Esophagus squamous epithelium (tissue), 5 donors: ENCODE measurements at regions not wholly inside any gene's neighbourhood (a gene's known extent, or its start where the extent isn't known, plus 50 kb on each side); places are given as distances from the start of the nearest gene placed in this dataset.

Experiments
- DNase-seq: peaks from one replicate; lab custom pipeline; 2025; lab: John Stamatoyannopoulos, UW
- H3K27ac ChIP-seq, 4 donors: fragments of 200-600 bp; sonication (generic); one replicate each; pipeline ENCODE4 v1.5.1; 2016 to 2019; ENCODE audit warnings: mild to moderate bottlenecking in 1 of 4
- H3K27me3 ChIP-seq, 4 donors: fragments of 200-600 bp; sonication (generic); 1 replicate in 3 of 4; 2 replicates in 1 of 4; pipeline versions ENCODE4 v1.5.1 to v1.6.0; 2017 to 2021; ENCODE audit warnings: antibody characterized with exemption in 1 of 4
- H3K36me3 ChIP-seq, 3 donors: fragments of 200-600 bp; sonication (generic); one replicate each; pipeline ENCODE4 v1.5.1; 2016 to 2019
- H3K4me1 ChIP-seq, 3 donors: fragments of 200-600 bp; sonication (generic); one replicate each; pipeline ENCODE4 v1.5.1; 2017 to 2019
- H3K4me3 ChIP-seq, 4 donors: fragments of 200-600 bp; sonication (generic); 1 replicate in 3 of 4; 2 replicates in 1 of 4; pipeline ENCODE4 v1.5.1; 2016 to 2019; ENCODE audit warnings: mild to moderate bottlenecking in 2 of 4, moderate library complexity in 1 of 4
- H3K9me3 ChIP-seq, 3 donors: fragments of 200-600 bp; sonication (generic); one replicate each; pipeline ENCODE4 v1.5.1; 2016 to 2019
- CTCF ChIP-seq, 6 experiments: fragments of 450-650 bp in 4 of 6; fragments of 200-600 bp in 2 of 6; sonication (generic) in 2 of 6; IDR thresholded peaks; one replicate each; pipeline ENCODE4 v1.5.1; 2016 to 2019; ENCODE audit warnings: antibody characterized with exemption in 6 of 6, mild to moderate bottlenecking in 4 of 6, moderate library complexity in 4 of 6
- POLR2A ChIP-seq, 4 donors: fragments of 450-650 bp; IDR thresholded peaks; one replicate each; pipeline ENCODE4 v1.6.1; 2017; ENCODE audit warnings: antibody characterized with exemption in 4 of 4, mild to moderate bottlenecking in 4 of 4, moderate library complexity in 3 of 4
- WGBS, 2 donors: methylation state at CpG; one replicate each; pipeline ENCODE4 v1.1.5; 2018; 5-methylcytosine and 5-hydroxymethylcytosine counted together
- intact Hi-C: fragments of 100-400 bp; cut with DNase I; formaldehyde crosslinking; loops from one replicate; pipeline ENCODE4 v1.15.0; 2022
- donor health status: DM: yes; HTN: yes; CAD: no.

GRCh38 chr9:81156381-81156780 is 533.0 kb downstream of the TLE1 start:
- intact Hi-C loops = no loop called here
- no peak overlapping the region for H3K27ac ChIP-seq
- no peak overlapping the region for H3K4me3 ChIP-seq
- DNase-seq = no peak
- no peaks in the 10 kb centered on the region for H3K36me3 ChIP-seq
- no peaks in the 10 kb centered on the region for H3K9me3 ChIP-seq
- TF ChIP-seq CTCF (IDR thresholded peaks at IDR 0.05) (no peak), POLR2A (IDR thresholded peaks at IDR 0.05) (no peak)
- H3K4me1 ChIP-seq = no peaks in the 10 kb centered on the region
- no peaks in the 10 kb centered on the region for H3K27me3 ChIP-seq

GRCh38 chr9:81150016-81150625 is 539.2 kb downstream of the TLE1 start:
- Histone ChIP-seq H3K27ac (no peak overlapping the region), H3K9me3 (no peaks in the 10 kb centered on the region), H3K4me1 (no peaks in the 10 kb centered on the region), H3K36me3 (no peaks in the 10 kb centered on the region), H3K27me3 (no peaks in the 10 kb centered on the region), H3K4me3 (no peak overlapping the region)
- no peak for DNase-seq
- TF ChIP-seq POLR2A (IDR thresholded peaks at IDR 0.05) = no peak
- no peak for TF ChIP-seq CTCF (IDR thresholded peaks at IDR 0.05)
- WGBS, 2 donors = 17 to 22% methylated on average over 2 of the region's 2 CpGs
- intact Hi-C loops = no loop called here

GRCh38 chr9:81146684-81147337 is 542.5 kb downstream of the TLE1 start:
- DNase-seq = no peak

GRCh38 chr9:81146241-81146640 is 543.1 kb downstream of the TLE1 start:
- TF ChIP-seq POLR2A (IDR thresholded peaks at IDR 0.05) (no peak), CTCF (IDR thresholded peaks at IDR 0.05) (no peak)
- 23 to 37% methylated on average over 3 of the region's 3 CpGs for WGBS, 2 donors
- no peaks in the 10 kb centered on the region for H3K36me3 ChIP-seq
- intact Hi-C loops = no loop called here
- H3K9me3 ChIP-seq = no peaks in the 10 kb centered on the region
- H3K4me3 ChIP-seq = no peak overlapping the region
- DNase-seq = no peak
- H3K4me1 ChIP-seq = no peaks in the 10 kb centered on the region
- H3K27ac ChIP-seq = no peak overlapping the region
- no peaks in the 10 kb centered on the region for H3K27me3 ChIP-seq

More at GRCh38 chr9:81146684-81147337, 542.5 kb downstream of the TLE1 start:
- TF ChIP-seq CTCF (IDR thresholded peaks at IDR 0.05) (no peak), POLR2A (IDR thresholded peaks at IDR 0.05) (no peak)
- Histone ChIP-seq H3K36me3 (no peaks in the 10 kb centered on the region), H3K4me1 (no peaks in the 10 kb centered on the region), H3K4me3 (no peak overlapping the region), H3K9me3 (no peaks in the 10 kb centered on the region), H3K27ac (no peak overlapping the region), H3K27me3 (no peaks in the 10 kb centered on the region)
- intact Hi-C loops = no loop called here
- WGBS, 2 donors = 56 to 64% methylated on average over 4 of the region's 4 CpGs

- intact Hi-C loops = no loop called here
- H3K4me1 ChIP-seq = no peaks in the 10 kb centered on the region
- 74 to 79% methylated on average over 10 of the region's 10 CpGs for WGBS, 2 donors
- no peak for TF ChIP-seq POLR2A (IDR thresholded peaks at IDR 0.05)
- TF ChIP-seq CTCF (IDR thresholded peaks at IDR 0.05) = no peak
- H3K4me3 ChIP-seq = no peak overlapping the region
- no peak overlapping the region for H3K27ac ChIP-seq
- no peaks in the 10 kb centered on the region for H3K9me3 ChIP-seq
- no peaks in the 10 kb centered on the region for H3K36me3 ChIP-seq
- H3K27me3 ChIP-seq = no peaks in the 10 kb centered on the region
- DNase-seq = no peak
Measured at GRCh38 chr9:81145331-81145963, 543.9 kb downstream of the TLE1 start.
